SK-N-SH treated with all-trans-retinoic acid at 6 μM for 48 hours (cell line): ENCODE measurements at regions not wholly inside any gene's neighbourhood (a gene's known extent, or its start where the extent isn't known, plus 50 kb on each side); places are given as distances from the start of the nearest gene placed in this dataset.

ENCODE experiments used
- CSRNP3 ChIP-seq: fragments of 250-450 bp; sonication (Bioruptor Pico); IDR thresholded peaks from 2 replicates; pipeline ENCODE4 v1.5.1; 2021; ENCODE audit warnings: mild to moderate bottlenecking, moderate library complexity
- GLIS3 ChIP-seq: fragments of 250-450 bp; sonication (Bioruptor Pico); IDR thresholded peaks from 2 replicates; pipeline ENCODE4 v1.5.0; 2020; ENCODE audit warnings: mild to moderate bottlenecking, moderate library complexity
- ISL1 ChIP-seq: fragments of 250-450 bp; sonication (Bioruptor Pico); IDR thresholded peaks from 2 replicates; pipeline ENCODE4 v2.1.2; 2022; ENCODE audit warnings: mild to moderate bottlenecking, moderate library complexity
- RARB ChIP-seq: fragments of 250-450 bp; sonication (Bioruptor Pico); IDR thresholded peaks from 2 replicates; pipeline ENCODE4 v1.8.0; 2021; ENCODE audit warnings: mild to moderate bottlenecking, moderate library complexity
- SNAI2 ChIP-seq: fragments of 250-450 bp; sonication (Bioruptor Pico); IDR thresholded peaks from 2 replicates; pipeline ENCODE4 v1.5.0; 2020; ENCODE audit warnings: mild to moderate bottlenecking, moderate library complexity
- TCF4 ChIP-seq: fragments of 250-450 bp; sonication (Bioruptor Pico); IDR thresholded peaks from 2 replicates; pipeline ENCODE4 v1.8.0; 2021; ENCODE audit warnings: mild to moderate bottlenecking, moderate library complexity, borderline replicate concordance
- ZC3H10 ChIP-seq: fragments of 250-450 bp; sonication (Bioruptor Pico); IDR thresholded peaks from 2 replicates; pipeline ENCODE4 v1.5.1; 2021; ENCODE audit warnings: mild to moderate bottlenecking, moderate library complexity
- ZNF565 ChIP-seq: fragments of 450-650 bp; formaldehyde crosslinking; conservative IDR thresholded peaks from 2 replicates; pipeline ENCODE4 v1.5.0; 2020; ENCODE audit warnings: low read depth, mild to moderate bottlenecking, moderate library complexity
- TF ChIP-seq, protein P1 (sequence below): fragments of 250-450 bp; sonication (Bioruptor Pico); IDR thresholded peaks from 2 replicates; pipeline ENCODE4 v1.8.0; 2021; ENCODE audit warnings: low read depth, mild to moderate bottlenecking, moderate library complexity, borderline replicate concordance
- TF ChIP-seq, protein P2 (sequence below): fragments of 250-450 bp; sonication (Bioruptor Pico); IDR thresholded peaks from 2 replicates; pipeline ENCODE4 v1.8.0; 2020; ENCODE audit warnings: mild to moderate bottlenecking, moderate library complexity, borderline replicate concordance
- TF ChIP-seq, protein P3 (sequence below): fragments of 250-450 bp; sonication (Bioruptor Pico); IDR thresholded peaks from 2 replicates; pipeline ENCODE4 v1.5.0; 2020; ENCODE audit warnings: mild to moderate bottlenecking, moderate library complexity

- TF ChIP-seq SNAI2 (no peak), CSRNP3 (no peak), TCF4 (CRISPR knock-in tag) (no peak), RARB (CRISPR knock-in tag) (no peak), ISL1 (CRISPR knock-in tag) (no peak), ZNF565 (CRISPR knock-in tag) (no peak), ZC3H10 (no peak), GLIS3 (CRISPR knock-in tag) (no peak)
- TF ChIP-seq, protein P1, sequence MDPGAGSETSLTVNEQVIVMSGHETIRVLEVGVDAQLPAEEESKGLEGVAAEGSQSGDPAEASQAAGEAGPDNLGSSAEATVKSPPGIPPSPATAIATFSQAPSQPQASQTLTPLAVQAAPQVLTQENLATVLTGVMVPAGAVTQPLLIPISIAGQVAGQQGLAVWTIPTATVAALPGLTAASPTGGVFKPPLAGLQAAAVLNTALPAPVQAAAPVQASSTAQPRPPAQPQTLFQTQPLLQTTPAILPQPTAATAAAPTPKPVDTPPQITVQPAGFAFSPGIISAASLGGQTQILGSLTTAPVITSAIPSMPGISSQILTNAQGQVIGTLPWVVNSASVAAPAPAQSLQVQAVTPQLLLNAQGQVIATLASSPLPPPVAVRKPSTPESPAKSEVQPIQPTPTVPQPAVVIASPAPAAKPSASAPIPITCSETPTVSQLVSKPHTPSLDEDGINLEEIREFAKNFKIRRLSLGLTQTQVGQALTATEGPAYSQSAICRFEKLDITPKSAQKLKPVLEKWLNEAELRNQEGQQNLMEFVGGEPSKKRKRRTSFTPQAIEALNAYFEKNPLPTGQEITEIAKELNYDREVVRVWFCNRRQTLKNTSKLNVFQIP (CRISPR knock-in tag) = no peak
- TF ChIP-seq, protein P2, sequence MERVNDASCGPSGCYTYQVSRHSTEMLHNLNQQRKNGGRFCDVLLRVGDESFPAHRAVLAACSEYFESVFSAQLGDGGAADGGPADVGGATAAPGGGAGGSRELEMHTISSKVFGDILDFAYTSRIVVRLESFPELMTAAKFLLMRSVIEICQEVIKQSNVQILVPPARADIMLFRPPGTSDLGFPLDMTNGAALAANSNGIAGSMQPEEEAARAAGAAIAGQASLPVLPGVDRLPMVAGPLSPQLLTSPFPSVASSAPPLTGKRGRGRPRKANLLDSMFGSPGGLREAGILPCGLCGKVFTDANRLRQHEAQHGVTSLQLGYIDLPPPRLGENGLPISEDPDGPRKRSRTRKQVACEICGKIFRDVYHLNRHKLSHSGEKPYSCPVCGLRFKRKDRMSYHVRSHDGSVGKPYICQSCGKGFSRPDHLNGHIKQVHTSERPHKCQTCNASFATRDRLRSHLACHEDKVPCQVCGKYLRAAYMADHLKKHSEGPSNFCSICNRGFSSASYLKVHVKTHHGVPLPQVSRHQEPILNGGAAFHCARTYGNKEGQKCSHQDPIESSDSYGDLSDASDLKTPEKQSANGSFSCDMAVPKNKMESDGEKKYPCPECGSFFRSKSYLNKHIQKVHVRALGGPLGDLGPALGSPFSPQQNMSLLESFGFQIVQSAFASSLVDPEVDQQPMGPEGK (CRISPR knock-in tag) = no peak
- TF ChIP-seq, protein P3, sequence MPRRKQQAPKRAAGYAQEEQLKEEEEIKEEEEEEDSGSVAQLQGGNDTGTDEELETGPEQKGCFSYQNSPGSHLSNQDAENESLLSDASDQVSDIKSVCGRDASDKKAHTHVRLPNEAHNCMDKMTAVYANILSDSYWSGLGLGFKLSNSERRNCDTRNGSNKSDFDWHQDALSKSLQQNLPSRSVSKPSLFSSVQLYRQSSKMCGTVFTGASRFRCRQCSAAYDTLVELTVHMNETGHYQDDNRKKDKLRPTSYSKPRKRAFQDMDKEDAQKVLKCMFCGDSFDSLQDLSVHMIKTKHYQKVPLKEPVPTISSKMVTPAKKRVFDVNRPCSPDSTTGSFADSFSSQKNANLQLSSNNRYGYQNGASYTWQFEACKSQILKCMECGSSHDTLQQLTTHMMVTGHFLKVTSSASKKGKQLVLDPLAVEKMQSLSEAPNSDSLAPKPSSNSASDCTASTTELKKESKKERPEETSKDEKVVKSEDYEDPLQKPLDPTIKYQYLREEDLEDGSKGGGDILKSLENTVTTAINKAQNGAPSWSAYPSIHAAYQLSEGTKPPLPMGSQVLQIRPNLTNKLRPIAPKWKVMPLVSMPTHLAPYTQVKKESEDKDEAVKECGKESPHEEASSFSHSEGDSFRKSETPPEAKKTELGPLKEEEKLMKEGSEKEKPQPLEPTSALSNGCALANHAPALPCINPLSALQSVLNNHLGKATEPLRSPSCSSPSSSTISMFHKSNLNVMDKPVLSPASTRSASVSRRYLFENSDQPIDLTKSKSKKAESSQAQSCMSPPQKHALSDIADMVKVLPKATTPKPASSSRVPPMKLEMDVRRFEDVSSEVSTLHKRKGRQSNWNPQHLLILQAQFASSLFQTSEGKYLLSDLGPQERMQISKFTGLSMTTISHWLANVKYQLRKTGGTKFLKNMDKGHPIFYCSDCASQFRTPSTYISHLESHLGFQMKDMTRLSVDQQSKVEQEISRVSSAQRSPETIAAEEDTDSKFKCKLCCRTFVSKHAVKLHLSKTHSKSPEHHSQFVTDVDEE (CRISPR knock-in tag) = no peak
Measured at GRCh38 chr4:17370818-17371217, 141.1 kb downstream of the QDPR start.
